Fibroblast of the aortic adventitia (primary cell): ENCODE measurements at regions not wholly inside any gene's neighbourhood (a gene's known extent, or its start where the extent isn't known, plus 50 kb on each side); places are given as distances from the start of the nearest gene placed in this dataset.

ENCODE experiments used
- DNase-seq: peaks from one replicate; pipeline ENCODE4 v3.0.0-alpha.2; 2010; ENCODE audit warnings: low read depth
- H3K4me3 ChIP-seq: 2 replicates; pipeline ENCODE4 v1.5.1; 2011; ENCODE audit warnings: low read depth, mild to moderate bottlenecking, control low read depth, low read length, moderate library complexity
- TF ChIP-seq, protein P1 (sequence below): IDR thresholded peaks from 2 replicates; pipeline ENCODE4 v1.5.1; 2011; ENCODE audit warnings: mild to moderate bottlenecking, low read length, control low read depth, inconsistent platforms; ENCODE audit not compliant: insufficient read depth

DNA sequence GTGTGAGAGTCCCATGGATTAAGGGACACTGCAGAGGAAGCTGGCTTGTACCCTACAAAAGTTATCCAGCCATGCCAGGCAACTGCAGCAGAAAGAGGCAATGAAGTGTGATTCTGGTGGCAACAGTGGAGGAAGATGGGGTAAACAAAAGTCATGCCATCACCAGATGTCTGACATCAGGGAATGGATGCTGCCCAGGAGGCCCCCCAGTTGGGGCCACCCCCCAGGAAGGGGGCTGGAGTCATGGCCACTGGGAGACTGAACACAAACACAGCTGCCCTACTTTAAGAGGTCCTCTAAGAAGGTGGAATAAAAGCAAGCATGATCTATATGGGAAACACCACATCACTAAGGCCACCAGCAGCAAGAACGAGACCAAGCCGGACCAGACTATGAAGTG is 235.3 kb downstream of the KLF12 start:
- DNase-seq = no peak
- H3K4me3 ChIP-seq = no peak overlapping the region
- TF ChIP-seq, protein P1, sequence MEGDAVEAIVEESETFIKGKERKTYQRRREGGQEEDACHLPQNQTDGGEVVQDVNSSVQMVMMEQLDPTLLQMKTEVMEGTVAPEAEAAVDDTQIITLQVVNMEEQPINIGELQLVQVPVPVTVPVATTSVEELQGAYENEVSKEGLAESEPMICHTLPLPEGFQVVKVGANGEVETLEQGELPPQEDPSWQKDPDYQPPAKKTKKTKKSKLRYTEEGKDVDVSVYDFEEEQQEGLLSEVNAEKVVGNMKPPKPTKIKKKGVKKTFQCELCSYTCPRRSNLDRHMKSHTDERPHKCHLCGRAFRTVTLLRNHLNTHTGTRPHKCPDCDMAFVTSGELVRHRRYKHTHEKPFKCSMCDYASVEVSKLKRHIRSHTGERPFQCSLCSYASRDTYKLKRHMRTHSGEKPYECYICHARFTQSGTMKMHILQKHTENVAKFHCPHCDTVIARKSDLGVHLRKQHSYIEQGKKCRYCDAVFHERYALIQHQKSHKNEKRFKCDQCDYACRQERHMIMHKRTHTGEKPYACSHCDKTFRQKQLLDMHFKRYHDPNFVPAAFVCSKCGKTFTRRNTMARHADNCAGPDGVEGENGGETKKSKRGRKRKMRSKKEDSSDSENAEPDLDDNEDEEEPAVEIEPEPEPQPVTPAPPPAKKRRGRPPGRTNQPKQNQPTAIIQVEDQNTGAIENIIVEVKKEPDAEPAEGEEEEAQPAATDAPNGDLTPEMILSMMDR = no peak

DNA sequence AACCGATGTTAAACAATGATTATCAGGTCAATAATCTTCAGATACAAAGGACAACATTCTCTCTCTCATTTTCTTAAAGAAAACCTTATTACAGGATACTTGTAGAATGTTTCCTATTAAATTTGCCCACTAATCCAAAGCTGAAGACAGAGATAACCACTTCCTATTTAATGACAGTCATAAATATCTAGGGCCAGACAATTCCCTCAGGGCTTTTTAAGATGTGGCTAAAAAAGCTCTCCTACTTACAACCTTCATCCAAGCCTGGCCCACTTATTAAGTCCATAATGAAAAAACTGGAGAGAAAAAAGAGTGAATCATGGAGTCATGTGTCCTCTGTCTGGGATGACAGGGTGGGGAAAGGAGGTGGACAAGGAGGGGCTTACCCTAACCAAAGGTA is 235.9 kb downstream of the KLF12 start:
- no peak overlapping the region for H3K4me3 ChIP-seq
- no peak for DNase-seq
- TF ChIP-seq, protein P1 = no peak

DNA sequence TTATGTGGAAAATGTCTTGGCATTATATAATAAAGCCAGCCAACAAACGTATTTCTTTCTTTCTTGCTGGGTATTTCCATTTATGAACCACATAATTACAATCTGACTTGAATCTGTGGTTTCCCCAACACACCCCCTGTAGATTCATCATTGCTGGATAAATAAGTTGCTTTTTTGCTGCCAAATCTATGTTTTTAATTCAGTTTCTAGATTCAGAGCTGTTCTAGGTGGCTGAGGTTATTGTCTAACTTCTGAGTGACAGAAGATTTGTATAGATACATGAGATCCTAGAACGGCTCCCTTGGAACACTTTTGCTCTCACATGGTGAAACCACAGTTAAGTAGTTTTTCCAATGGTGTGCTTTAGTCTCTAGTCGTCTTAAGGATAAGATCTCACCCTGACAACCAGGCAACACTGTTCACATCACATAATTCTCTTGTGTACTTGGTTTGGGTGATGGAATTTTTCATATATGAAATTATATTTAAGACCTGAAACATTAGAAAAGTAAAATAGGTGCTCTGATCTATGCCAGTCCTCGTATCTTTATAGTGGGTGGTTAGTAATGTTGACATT is 239.1 kb downstream of the KLF12 start:
- TF ChIP-seq, protein P1 = no peak
- H3K4me3 ChIP-seq = no peak overlapping the region

DNA sequence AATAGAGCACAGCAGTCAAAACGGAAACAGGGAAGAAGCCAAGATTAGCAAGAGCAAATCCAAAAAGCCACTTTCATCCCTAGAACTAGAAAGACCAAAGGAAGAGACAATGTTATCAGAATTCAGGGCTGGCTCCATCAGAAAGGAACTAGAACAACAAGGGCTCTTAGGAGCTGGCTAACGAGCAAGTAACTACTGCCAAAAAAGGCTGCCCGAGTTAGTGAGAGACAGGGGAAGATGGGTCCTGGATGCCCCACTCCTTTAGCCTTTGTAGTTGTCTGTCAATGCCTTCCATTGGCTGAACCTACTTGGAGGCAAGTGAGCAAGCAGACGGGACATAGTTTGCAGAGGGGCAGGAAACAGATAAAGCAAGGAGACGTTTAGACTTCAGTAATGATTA is 240.4 kb downstream of the KLF12 start:
- DNase-seq = no peak
- TF ChIP-seq, protein P1 = no peak

More for the DNA sequence above, 239.1 kb downstream of the KLF12 start:
- no peak for DNase-seq

DNA sequence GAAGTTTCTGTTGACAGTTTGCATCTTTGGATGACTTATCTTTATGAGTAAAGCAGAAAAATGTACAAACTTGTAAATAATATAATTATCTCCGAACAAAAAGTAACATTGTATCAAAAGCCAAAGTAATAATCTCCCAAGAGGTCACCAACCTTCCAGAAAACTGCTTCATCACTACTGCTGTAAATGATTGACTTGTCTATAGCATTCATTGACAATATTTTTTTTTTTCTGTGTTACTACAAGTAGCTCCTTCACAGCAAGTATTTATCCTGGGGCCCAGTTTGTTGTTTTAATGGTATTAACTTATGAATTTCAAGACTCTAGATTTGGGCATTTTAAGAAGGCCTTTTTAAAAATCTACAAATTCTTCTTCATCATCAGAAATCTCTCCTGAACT is 242.4 kb downstream of the KLF12 start:
- H3K4me3 ChIP-seq = no peak overlapping the region
- DNase-seq = no peak
- TF ChIP-seq, protein P1 = no peak

More for the DNA sequence above, 240.4 kb downstream of the KLF12 start:
- no peak overlapping the region for H3K4me3 ChIP-seq

DNA sequence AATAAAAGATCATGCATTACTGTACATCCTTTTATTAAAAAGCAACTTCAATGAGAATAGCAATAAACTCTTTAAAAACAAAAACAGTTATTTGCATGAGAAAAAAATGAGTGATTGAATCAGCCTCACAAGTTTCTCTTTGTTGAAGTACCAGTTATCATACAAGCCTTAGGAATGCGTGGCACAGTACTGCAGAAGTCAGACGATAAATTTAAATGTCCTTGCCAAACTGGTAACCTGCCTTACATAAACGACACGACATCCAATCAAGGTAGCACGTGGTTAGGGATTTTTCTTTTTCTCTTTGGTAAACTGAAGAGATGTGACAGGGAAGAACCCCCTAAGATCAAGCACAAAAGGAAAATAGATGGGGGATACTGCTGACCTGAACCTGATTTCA is 251.0 kb downstream of the KLF12 start:
- TF ChIP-seq, protein P1 = no peak
- H3K4me3 ChIP-seq = no peak overlapping the region
- no peak for DNase-seq

DNA sequence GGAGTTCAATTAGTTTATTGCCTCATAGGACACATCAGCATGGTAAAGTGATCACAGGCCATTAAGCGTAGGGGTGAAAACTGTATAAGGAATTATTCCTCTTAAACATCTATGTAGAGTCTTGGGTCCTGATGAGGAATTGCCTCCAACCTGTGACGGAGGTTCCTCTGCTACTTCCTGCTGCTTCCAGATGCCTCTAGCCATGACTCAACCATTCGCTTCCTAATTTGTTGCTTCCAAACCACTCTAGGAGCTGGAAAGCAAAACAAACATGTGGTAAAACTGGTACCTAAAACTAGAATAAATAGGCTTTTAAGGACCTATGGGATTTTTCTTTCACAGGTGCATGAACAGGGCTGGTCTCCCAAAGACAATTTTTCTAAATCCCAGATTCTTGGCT is 253.8 kb downstream of the KLF12 start:
- TF ChIP-seq, protein P1 = no peak
- DNase-seq = no peak
- H3K4me3 ChIP-seq = no peak overlapping the region
